ENCODE measurements at regions not wholly inside any gene's neighbourhood (a gene's known extent, or its start where the extent isn't known, plus 50 kb on each side); places are given as distances from the start of the nearest gene placed in this dataset.

DNA sequence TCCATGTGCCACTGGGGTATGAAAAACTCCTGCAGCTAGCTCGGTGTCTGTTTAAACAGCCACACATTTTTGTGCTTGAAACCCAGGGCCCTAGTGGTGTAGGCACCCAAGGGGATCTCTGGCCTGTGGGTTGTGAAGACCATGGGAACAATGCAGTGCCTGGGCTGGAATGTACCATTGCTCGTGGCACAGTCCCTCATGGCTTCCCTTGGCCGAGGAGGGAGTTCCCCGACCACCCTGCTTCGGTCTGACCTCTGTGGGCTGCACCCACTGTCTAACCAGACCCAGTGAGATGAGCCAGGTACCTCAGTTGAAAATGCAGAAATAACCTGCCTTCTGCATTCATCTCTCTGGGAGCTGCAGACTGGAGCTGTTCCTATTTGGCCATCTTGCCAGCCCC, 214.0 kb downstream of the TRPC6 start:
- H3K27me3 ChIP-seq (ENCODE audit: insufficient read depth, low read length), result no peaks in the 10 kb centered on the region
- no peaks in the 10 kb centered on the region for H3K4me1 ChIP-seq (ENCODE audit: insufficient read depth, low read length, severe bottlenecking)
- H3F3A ChIP-seq (ENCODE audit: insufficient read depth, low read length), result no peaks in the 10 kb centered on the region
- no peak overlapping the region for H3K27ac ChIP-seq (ENCODE audit: low read depth, low read length, poor library complexity, severe bottlenecking)
- no peak overlapping the region for H3K4me2 ChIP-seq (ENCODE audit: low read length)
- H3K9me3 ChIP-seq (ENCODE audit: low read length), result no peaks in the 10 kb centered on the region
- H3K9ac ChIP-seq (ENCODE audit: low read length), result no peak overlapping the region
- no peak overlapping the region for H2AFZ ChIP-seq (ENCODE audit: low read length)
- no peaks in the 10 kb centered on the region for H3K36me3 ChIP-seq (ENCODE audit: insufficient read depth, low read length)
- no peak overlapping the region for H3K4me3 ChIP-seq (ENCODE audit: low read depth, low read length, poor library complexity, severe bottlenecking)
- H4K20me1 ChIP-seq (ENCODE audit: insufficient read depth, low read length), result no peaks in the 10 kb centered on the region
- no peaks in the 10 kb centered on the region for H3K9me2 ChIP-seq (ENCODE audit: low read depth, low read length)
- no peak for TF ChIP-seq EZH2 (IDR thresholded peaks at IDR 0.05; ENCODE audit: borderline replicate concordance, low read length)
- TF ChIP-seq, protein P1, sequence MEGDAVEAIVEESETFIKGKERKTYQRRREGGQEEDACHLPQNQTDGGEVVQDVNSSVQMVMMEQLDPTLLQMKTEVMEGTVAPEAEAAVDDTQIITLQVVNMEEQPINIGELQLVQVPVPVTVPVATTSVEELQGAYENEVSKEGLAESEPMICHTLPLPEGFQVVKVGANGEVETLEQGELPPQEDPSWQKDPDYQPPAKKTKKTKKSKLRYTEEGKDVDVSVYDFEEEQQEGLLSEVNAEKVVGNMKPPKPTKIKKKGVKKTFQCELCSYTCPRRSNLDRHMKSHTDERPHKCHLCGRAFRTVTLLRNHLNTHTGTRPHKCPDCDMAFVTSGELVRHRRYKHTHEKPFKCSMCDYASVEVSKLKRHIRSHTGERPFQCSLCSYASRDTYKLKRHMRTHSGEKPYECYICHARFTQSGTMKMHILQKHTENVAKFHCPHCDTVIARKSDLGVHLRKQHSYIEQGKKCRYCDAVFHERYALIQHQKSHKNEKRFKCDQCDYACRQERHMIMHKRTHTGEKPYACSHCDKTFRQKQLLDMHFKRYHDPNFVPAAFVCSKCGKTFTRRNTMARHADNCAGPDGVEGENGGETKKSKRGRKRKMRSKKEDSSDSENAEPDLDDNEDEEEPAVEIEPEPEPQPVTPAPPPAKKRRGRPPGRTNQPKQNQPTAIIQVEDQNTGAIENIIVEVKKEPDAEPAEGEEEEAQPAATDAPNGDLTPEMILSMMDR (IDR thresholded peaks at IDR 0.05; ENCODE audit: low read length), result no peak
- no peaks in the 10 kb centered on the region for H3K79me2 ChIP-seq (ENCODE audit: insufficient read depth, low read length)

DNA sequence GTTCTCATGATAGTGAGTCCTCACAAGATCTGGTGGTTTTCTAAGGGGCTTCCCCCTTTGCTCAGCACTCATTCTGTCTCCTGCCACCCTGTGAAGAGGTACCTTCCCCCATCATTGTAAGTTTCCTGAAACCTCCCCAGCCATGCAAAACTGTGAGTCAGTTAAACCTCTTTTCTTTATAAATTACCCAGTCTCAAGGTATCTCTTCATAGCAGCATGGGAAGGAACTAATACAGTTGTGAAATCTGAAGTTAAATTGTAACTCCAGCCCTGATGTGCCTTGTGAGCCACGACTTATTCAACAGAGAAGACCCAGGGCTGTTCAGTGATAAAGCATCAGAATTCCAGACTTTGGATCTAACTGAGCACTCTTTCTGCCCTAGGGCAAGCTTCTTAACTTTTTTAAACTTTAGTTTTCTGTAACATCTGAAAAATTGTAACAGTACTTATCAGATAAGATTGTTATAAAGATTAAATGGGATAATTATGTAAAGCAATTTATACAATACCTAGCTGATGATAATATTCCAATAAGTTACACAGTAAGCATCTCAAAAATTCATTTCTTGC, 220.0 kb downstream of the TRPC6 start:
- no peaks in the 10 kb centered on the region for H3K36me3 ChIP-seq (ENCODE audit: insufficient read depth, low read length)
- no peak overlapping the region for H3K27ac ChIP-seq (ENCODE audit: low read depth, low read length, poor library complexity, severe bottlenecking)
- H3K27me3 ChIP-seq (ENCODE audit: insufficient read depth, low read length), result no peaks in the 10 kb centered on the region
- H3K9me3 ChIP-seq (ENCODE audit: low read length), result no peaks in the 10 kb centered on the region
- H3K4me1 ChIP-seq (ENCODE audit: insufficient read depth, low read length, severe bottlenecking), result no peaks in the 10 kb centered on the region
- H3K9me2 ChIP-seq (ENCODE audit: low read depth, low read length), result no peaks in the 10 kb centered on the region
- H3K9ac ChIP-seq (ENCODE audit: low read length), result no peak overlapping the region
- TF ChIP-seq EZH2 (IDR thresholded peaks at IDR 0.05; ENCODE audit: borderline replicate concordance, low read length), result no peak
- TF ChIP-seq, protein P1 (IDR thresholded peaks at IDR 0.05; ENCODE audit: low read length), result no peak
- H3K4me3 ChIP-seq (ENCODE audit: low read depth, low read length, poor library complexity, severe bottlenecking), result no peak overlapping the region
- H3K4me2 ChIP-seq (ENCODE audit: low read length), result no peak overlapping the region
- H2AFZ ChIP-seq (ENCODE audit: low read length), result no peak overlapping the region
- no peaks in the 10 kb centered on the region for H4K20me1 ChIP-seq (ENCODE audit: insufficient read depth, low read length)
- no peaks in the 10 kb centered on the region for H3F3A ChIP-seq (ENCODE audit: insufficient read depth, low read length)
- no peaks in the 10 kb centered on the region for H3K79me2 ChIP-seq (ENCODE audit: insufficient read depth, low read length)

DNA sequence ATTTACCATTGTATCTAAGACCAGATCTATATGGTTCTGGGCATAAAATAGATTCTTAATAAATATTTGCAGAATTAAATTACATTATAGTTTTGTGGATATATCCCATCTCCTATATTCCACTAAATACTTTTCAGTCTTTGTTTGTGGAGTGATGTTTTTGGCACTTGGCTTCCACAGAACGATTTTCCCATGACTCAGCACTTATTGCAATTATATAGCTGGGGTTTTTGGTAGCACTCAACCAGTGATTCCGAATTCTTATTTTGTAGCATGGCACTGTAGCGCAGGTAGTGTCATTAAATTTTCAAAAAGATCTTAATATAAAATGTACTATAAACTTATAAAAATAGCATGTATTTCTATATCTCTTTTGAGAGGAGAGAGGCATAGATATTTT, 221.2 kb downstream of the TRPC6 start:
- no peak overlapping the region for H3K4me2 ChIP-seq (ENCODE audit: low read length)
- no peaks in the 10 kb centered on the region for H4K20me1 ChIP-seq (ENCODE audit: insufficient read depth, low read length)
- TF ChIP-seq EZH2 (IDR thresholded peaks at IDR 0.05; ENCODE audit: borderline replicate concordance, low read length), result no peak
- TF ChIP-seq, protein P1 (IDR thresholded peaks at IDR 0.05; ENCODE audit: low read length), result no peak
- no peak overlapping the region for H2AFZ ChIP-seq (ENCODE audit: low read length)
- no peaks in the 10 kb centered on the region for H3K9me2 ChIP-seq (ENCODE audit: low read depth, low read length)
- no peaks in the 10 kb centered on the region for H3K27me3 ChIP-seq (ENCODE audit: insufficient read depth, low read length)
- no peaks in the 10 kb centered on the region for H3K79me2 ChIP-seq (ENCODE audit: insufficient read depth, low read length)
- H3K9me3 ChIP-seq (ENCODE audit: low read length), result no peaks in the 10 kb centered on the region
- no peak overlapping the region for H3K4me3 ChIP-seq (ENCODE audit: low read depth, low read length, poor library complexity, severe bottlenecking)
- no peak overlapping the region for H3K9ac ChIP-seq (ENCODE audit: low read length)
- H3K36me3 ChIP-seq (ENCODE audit: insufficient read depth, low read length), result no peaks in the 10 kb centered on the region
- no peaks in the 10 kb centered on the region for H3K4me1 ChIP-seq (ENCODE audit: insufficient read depth, low read length, severe bottlenecking)
- H3K27ac ChIP-seq (ENCODE audit: low read depth, low read length, poor library complexity, severe bottlenecking), result no peak overlapping the region
- no peaks in the 10 kb centered on the region for H3F3A ChIP-seq (ENCODE audit: insufficient read depth, low read length)
